H7 (cell line): ENCODE measurements at regions not wholly inside any gene's neighbourhood (a gene's known extent, or its start where the extent isn't known, plus 50 kb on each side); places are given as distances from the start of the nearest gene placed in this dataset.

Experiments
- DNase-seq: peaks from one replicate; pipeline ENCODE4 v3.0.0; 2012
- H3K27me3 ChIP-seq: 2 replicates; pipeline ENCODE4 v1.6.0; 2011; ENCODE audit warnings: mild to moderate bottlenecking, low read length; ENCODE audit not compliant: control insufficient read depth, insufficient read depth
- H3K36me3 ChIP-seq: replicated peaks from 2 replicates; pipeline ENCODE4 v1.5.1; 2011; ENCODE audit warnings: low read length; ENCODE audit not compliant: control insufficient read depth, insufficient read depth
- H3K4me3 ChIP-seq: 2 replicates; pipeline ENCODE4 v1.5.1; 2011; ENCODE audit warnings: low read depth, mild to moderate bottlenecking, control low read depth, low read length, moderate library complexity; ENCODE audit not compliant: insufficient read depth

- H3K36me3 ChIP-seq = no peaks in the 10 kb centered on the region
- no peak overlapping the region for H3K4me3 ChIP-seq
- H3K27me3 ChIP-seq = no peaks in the 10 kb centered on the region
- DNase-seq = no peak
Measured at GRCh38 chr16:85380905-85381737, 232.0 kb upstream of the GSE1 start.

GRCh38 chr16:85381738-85382592, 231.2 kb upstream of the GSE1 start:
- no peak for DNase-seq
- Histone ChIP-seq H3K36me3 (no peaks in the 10 kb centered on the region), H3K4me3 (no peak overlapping the region), H3K27me3 (no peaks in the 10 kb centered on the region)

GRCh38 chr16:85382717-85383118, 230.4 kb upstream of the GSE1 start:
- Histone ChIP-seq H3K4me3 (no peak overlapping the region), H3K36me3 (no peaks in the 10 kb centered on the region), H3K27me3 (no peaks in the 10 kb centered on the region)
- no peak for DNase-seq

- H3K36me3 ChIP-seq = no peaks in the 10 kb centered on the region
- H3K27me3 ChIP-seq = no peaks in the 10 kb centered on the region
- no peak for DNase-seq
Measured at GRCh38 chr16:85383836-85384832, 229.0 kb upstream of the GSE1 start.

GRCh38 chr16:85384833-85385462, 228.2 kb upstream of the GSE1 start:
- Histone ChIP-seq H3K36me3 (no peaks in the 10 kb centered on the region), H3K4me3 (no peak overlapping the region), H3K27me3 (no peaks in the 10 kb centered on the region)
- DNase-seq = peak; percentile 83

More at GRCh38 chr16:85383836-85384832, 229.0 kb upstream of the GSE1 start:
- no peak overlapping the region for H3K4me3 ChIP-seq

- no peaks in the 10 kb centered on the region for H3K36me3 ChIP-seq
- no peak for DNase-seq
Measured at GRCh38 chr16:85385463-85386331, 227.4 kb upstream of the GSE1 start.

GRCh38 chr16:85386467-85387170, 226.5 kb upstream of the GSE1 start:
- no peak for DNase-seq
- no peak overlapping the region for H3K4me3 ChIP-seq
- H3K36me3 ChIP-seq = no peaks in the 10 kb centered on the region
- no peaks in the 10 kb centered on the region for H3K27me3 ChIP-seq

More at GRCh38 chr16:85385463-85386331, 227.4 kb upstream of the GSE1 start:
- Histone ChIP-seq H3K4me3 (no peak overlapping the region), H3K27me3 (no peaks in the 10 kb centered on the region)

GRCh38 chr16:85387171-85387507, 226.0 kb upstream of the GSE1 start:
- no peak for DNase-seq
- Histone ChIP-seq H3K27me3 (no peaks in the 10 kb centered on the region), H3K36me3 (no peaks in the 10 kb centered on the region), H3K4me3 (no peak overlapping the region)

GRCh38 chr16:85387731-85388295, 225.3 kb upstream of the GSE1 start:
- no peaks in the 10 kb centered on the region for H3K27me3 ChIP-seq
- H3K4me3 ChIP-seq = no peak overlapping the region
- no peak for DNase-seq
- H3K36me3 ChIP-seq = no peaks in the 10 kb centered on the region

- no peak for DNase-seq
- Histone ChIP-seq H3K4me3 (no peak overlapping the region), H3K36me3 (no peaks in the 10 kb centered on the region), H3K27me3 (no peaks in the 10 kb centered on the region)
Measured at GRCh38 chr16:85389679-85390470, 223.2 kb upstream of the GSE1 start.

GRCh38 chr16:85390511-85391174, 222.5 kb upstream of the GSE1 start:
- H3K27me3 ChIP-seq = no peaks in the 10 kb centered on the region
- no peak overlapping the region for H3K4me3 ChIP-seq
- no peaks in the 10 kb centered on the region for H3K36me3 ChIP-seq
- no peak for DNase-seq
